H1 (cell line): ENCODE measurements at regions not wholly inside any gene's neighbourhood (a gene's known extent, or its start where the extent isn't known, plus 50 kb on each side); places are given as distances from the start of the nearest gene placed in this dataset.

Source experiments
- CTCF ChIA-PET: fragments of 300-600 bp; sonication (Branson Sonifier 250); formaldehyde crosslinking; loops from one replicate; lab custom pipeline; 2021; ENCODE audit not compliant: partially characterized antibody; lab: Charles Lee
- POLR2A ChIA-PET: fragments of 300-600 bp; sonication (Branson Sonifier 250); formaldehyde crosslinking; loops from one replicate; lab custom pipeline; 2021; ENCODE audit warnings: inconsistent platforms; ENCODE audit not compliant: partially characterized antibody; lab: Charles Lee
- DNase-seq, 2 experiments: peaks; one replicate each; pipeline versions ENCODE4 v3.0.0 to v3.0.0-alpha.2; 2010 to 2022; ENCODE audit warnings: low spot score in 2 of 2, low read depth in 1 of 2, mixed read lengths in 1 of 2
- FAIRE-seq: peaks from 2 replicates; lab custom pipeline; 2011; peaks lifted over from hg19 to GRCh38; lab: Jason Lieb, UNC
- H2AFZ ChIP-seq: 2 replicates; pipeline ENCODE4 v1.8.1; 2012; ENCODE audit warnings: low read length, inconsistent platforms
- H2AK5ac ChIP-seq: 2 replicates; pipeline ENCODE4 v1.6.1; 2013; ENCODE audit warnings: low read depth, low read length
- H2BK120ac ChIP-seq: replicated peaks from 2 replicates; pipeline ENCODE3; 2013; ENCODE audit warnings: low read depth, low read length, inconsistent platforms
- H2BK12ac ChIP-seq: 2 replicates; pipeline ENCODE4 v1.6.1; 2013; ENCODE audit warnings: low read depth, low read length
- H2BK15ac ChIP-seq: 2 replicates; pipeline ENCODE4 v1.6.1; 2013; ENCODE audit warnings: low read length
- H2BK20ac ChIP-seq: 2 replicates; pipeline ENCODE4 v1.6.1; 2013; ENCODE audit warnings: low read length
- H2BK5ac ChIP-seq: 2 replicates; pipeline ENCODE4 v1.6.1; 2013; ENCODE audit warnings: low read depth, low read length
- H3K14ac ChIP-seq: 2 replicates; pipeline ENCODE4 v1.6.1; 2013; ENCODE audit warnings: inconsistent platforms; ENCODE audit not compliant: insufficient read length
- H3K18ac ChIP-seq: 2 replicates; pipeline ENCODE4 v1.6.1; 2013; ENCODE audit warnings: low read length; ENCODE audit errors: extremely low read depth
- H3K23ac ChIP-seq: 2 replicates; pipeline ENCODE4 v1.6.1; 2013; ENCODE audit warnings: inconsistent platforms; ENCODE audit not compliant: insufficient read length
- H3K23me2 ChIP-seq: 2 replicates; pipeline ENCODE4 v1.6.1; 2013; ENCODE audit warnings: low read depth, low read length
- H3K27ac ChIP-seq: 2 replicates; pipeline ENCODE4 v1.6.1; 2011; ENCODE audit warnings: low read depth, low read length, inconsistent platforms
- H3K27me3 ChIP-seq, 4 experiments: replicated peaks in 1 of 4; 1 replicate in 1 of 4; 2 replicates in 3 of 4; pipeline versions ENCODE4 v1.6.1 to v1.8.1; 2011 to 2013; ENCODE audit warnings: low read length in 3 of 4, mild to moderate bottlenecking in 3 of 4, inconsistent platforms in 2 of 4, mixed read lengths in 2 of 4, moderate library complexity in 1 of 4; ENCODE audit not compliant: control insufficient read depth in 3 of 4, insufficient read depth in 3 of 4; ENCODE audit errors: extremely low read depth in 1 of 4
- H3K36me3 ChIP-seq, 4 experiments: 2 replicates each; pipeline versions ENCODE4 v1.6.1 to v1.8.1; 2011 to 2013; ENCODE audit warnings: mild to moderate bottlenecking in 4 of 4, low read length in 3 of 4, moderate library complexity in 2 of 4, control low read depth in 1 of 4, inconsistent platforms in 1 of 4; ENCODE audit not compliant: insufficient read depth in 4 of 4, control insufficient read depth in 2 of 4
- H3K4ac ChIP-seq: replicated peaks from 2 replicates; pipeline ENCODE3; 2013; ENCODE audit warnings: low read length, low read depth, mixed read lengths, inconsistent platforms; ENCODE audit not compliant: insufficient read length
- H3K4me1 ChIP-seq, 4 experiments: replicated peaks in 1 of 4; 1 replicate in 1 of 4; 2 replicates in 3 of 4; pipeline versions ENCODE4 v1.6.1 to v1.8.1; 2011 to 2013; ENCODE audit warnings: low read length in 3 of 4, inconsistent platforms in 2 of 4, mixed read lengths in 1 of 4; ENCODE audit not compliant: insufficient read depth in 4 of 4, control insufficient read depth in 3 of 4
- H3K4me2 ChIP-seq, 2 experiments: 2 replicates each; pipeline versions ENCODE4 v1.6.1 to v1.8.1; 2011 to 2013; ENCODE audit warnings: low read depth in 2 of 2, low read length in 2 of 2, control low read depth in 1 of 2, inconsistent platforms in 1 of 2, mild to moderate bottlenecking in 1 of 2; ENCODE audit not compliant: insufficient read depth in 1 of 2
- H3K4me3 ChIP-seq, 4 experiments: fragments of 200-600, 300-600 bp in 1 of 4; sonication (generic), shearing (Covaris generic), sonication (Bioruptor Twin) in 1 of 4; 2 replicates each; pipeline versions ENCODE4 v1.5.1 to v1.8.1; 2011 to 2016; ENCODE audit warnings: low read length in 4 of 4, low read depth in 3 of 4, control low read depth in 2 of 4, inconsistent platforms in 2 of 4, mild to moderate bottlenecking in 2 of 4, mixed read lengths in 1 of 4, moderate library complexity in 1 of 4; ENCODE audit not compliant: insufficient read depth in 2 of 4; ENCODE audit errors: extremely low read depth in 1 of 4
- H3K56ac ChIP-seq: replicated peaks from 2 replicates; pipeline ENCODE3; 2013; ENCODE audit warnings: low read depth, mild to moderate bottlenecking, mixed read lengths, low read length, inconsistent platforms; ENCODE audit not compliant: insufficient read length
- H3K79me1 ChIP-seq: 2 replicates; pipeline ENCODE4 v1.6.1; 2013; ENCODE audit warnings: low read depth, low read length, control low read depth
- H3K79me2 ChIP-seq, 2 experiments: 2 replicates each; pipeline versions ENCODE4 v1.6.1 to v1.8.1; 2012 to 2013; ENCODE audit warnings: low read length in 2 of 2, mild to moderate bottlenecking in 2 of 2, inconsistent platforms in 1 of 2; ENCODE audit not compliant: insufficient read depth in 2 of 2, control insufficient read depth in 1 of 2
- H3K9ac ChIP-seq, 4 experiments: replicated peaks in 1 of 4; 1 replicate in 1 of 4; 2 replicates in 3 of 4; pipeline versions ENCODE4 v1.6.1 to v1.8.1; 2011 to 2013; ENCODE audit warnings: low read depth in 3 of 4, low read length in 3 of 4, control low read depth in 2 of 4, mild to moderate bottlenecking in 2 of 4, moderate library complexity in 2 of 4, inconsistent platforms in 1 of 4; ENCODE audit errors: extremely low read depth in 1 of 4
- H3K9me3 ChIP-seq, 2 experiments: 2 replicates each; pipeline versions ENCODE4 v1.6.1 to v1.8.1; 2012 to 2013; ENCODE audit warnings: mild to moderate bottlenecking in 2 of 2, moderate library complexity in 2 of 2, control low read depth in 1 of 2, inconsistent platforms in 1 of 2, low read depth in 1 of 2, low read length in 1 of 2, mixed read lengths in 1 of 2; ENCODE audit not compliant: insufficient read depth in 2 of 2
- H4K20me1 ChIP-seq, 2 experiments: replicated peaks in 1 of 2; 2 replicates each; pipeline versions ENCODE3 to v1.8.1; 2011 to 2013; ENCODE audit warnings: inconsistent platforms in 2 of 2, low read length in 2 of 2, mild to moderate bottlenecking in 1 of 2; ENCODE audit not compliant: insufficient read depth in 2 of 2, control insufficient read depth in 1 of 2
- H4K5ac ChIP-seq: 2 replicates; pipeline ENCODE4 v1.6.1; 2013; ENCODE audit warnings: low read length, low read depth, mixed read lengths, inconsistent platforms; ENCODE audit not compliant: insufficient read length
- H4K8ac ChIP-seq: 2 replicates; pipeline ENCODE4 v1.8.0; 2013; ENCODE audit warnings: mild to moderate bottlenecking, moderate library complexity, low read length, inconsistent platforms; ENCODE audit not compliant: insufficient read depth; ENCODE audit errors: extremely low read depth
- H4K91ac ChIP-seq: replicated peaks from 2 replicates; pipeline ENCODE3; 2013; ENCODE audit warnings: low read length, mixed read lengths, inconsistent platforms; ENCODE audit not compliant: insufficient read length
- ASH2L ChIP-seq: fragments of 200-600, 300-600 bp; sonication (generic); IDR thresholded peaks from one replicate; pipeline ENCODE4 v1.7.1; 2017; ENCODE audit warnings: low read length
- BRCA1 ChIP-seq: IDR thresholded peaks from 2 replicates; pipeline ENCODE4 v1.6.1; 2012; ENCODE audit warnings: low read depth, low read length, improper control_type of control experiment
- CEBPB ChIP-seq: IDR thresholded peaks from 2 replicates; pipeline ENCODE4 v1.6.1; 2012; ENCODE audit warnings: low read depth, low read length
- CHD1 ChIP-seq: IDR thresholded peaks from 2 replicates; pipeline ENCODE4 v1.6.1; 2012; ENCODE audit warnings: low read depth, low read length, improper control_type of control experiment
- CTBP2 ChIP-seq: IDR thresholded peaks from 2 replicates; pipeline ENCODE4 v1.7.0; 2011; ENCODE audit warnings: borderline replicate concordance, mild to moderate bottlenecking, moderate library complexity, mixed read lengths, low read length; ENCODE audit not compliant: insufficient read depth, insufficient read length
- EGR1 ChIP-seq: IDR thresholded peaks from 2 replicates; pipeline ENCODE4 v1.6.1; 2011; ENCODE audit warnings: low read depth, low read length, borderline replicate concordance
- EZH2 ChIP-seq: fragments of 200-600 bp; sonication (generic); IDR thresholded peaks from 2 replicates; pipeline ENCODE4 v1.7.1; 2012; ENCODE audit warnings: low read depth, mild to moderate bottlenecking, moderate library complexity, low read length, inconsistent platforms; ENCODE audit not compliant: severe bottlenecking
- GTF2F1 ChIP-seq: IDR thresholded peaks from 2 replicates; pipeline ENCODE4 v1.6.1; 2012; ENCODE audit warnings: low read depth, low read length, improper control_type of control experiment, borderline replicate concordance
- HDAC6 ChIP-seq: IDR thresholded peaks from one replicate; pipeline ENCODE4 v1.7.1; 2012; ENCODE audit warnings: low read depth, mild to moderate bottlenecking, inconsistent platforms, low read length, moderate library complexity
- JUN ChIP-seq: IDR thresholded peaks from 2 replicates; pipeline ENCODE4 v1.6.1; 2011; ENCODE audit warnings: low read depth, mild to moderate bottlenecking, improper control_type of control experiment, low read length
- NRF1 ChIP-seq: IDR thresholded peaks from 2 replicates; pipeline ENCODE4 v1.6.1; 2011; ENCODE audit warnings: mild to moderate bottlenecking, low read depth, low read length, improper control_type of control experiment
- POLR2A ChIP-seq, 2 experiments: IDR thresholded peaks; 1 replicate in 1 of 2; 2 replicates in 1 of 2; pipeline ENCODE4 v1.6.1; 2011; ENCODE audit warnings: low read depth in 2 of 2, low read length in 2 of 2, mild to moderate bottlenecking in 2 of 2; ENCODE audit errors: control extremely low read depth in 1 of 2
- POLR2AphosphoS5 ChIP-seq: IDR thresholded peaks from 2 replicates; pipeline ENCODE4 v1.6.1; 2011; ENCODE audit warnings: low read depth, low read length
- POU5F1 ChIP-seq: IDR thresholded peaks from 2 replicates; pipeline ENCODE4 v1.6.1; 2011; ENCODE audit warnings: low read depth, mild to moderate bottlenecking, low read length, moderate library complexity
- SIX5 ChIP-seq: IDR thresholded peaks from 2 replicates; pipeline ENCODE4 v1.6.1; 2011; ENCODE audit warnings: mild to moderate bottlenecking, low read depth, low read length
- SP1 ChIP-seq: IDR thresholded peaks from 2 replicates; pipeline ENCODE4 v1.6.1; 2011; ENCODE audit warnings: low read depth, low read length
- SUZ12 ChIP-seq: fragments of 200-600 bp; sonication (generic); IDR thresholded peaks from 2 replicates; pipeline ENCODE4 v1.6.1; 2012; ENCODE audit warnings: mild to moderate bottlenecking, inconsistent platforms, low read length, moderate library complexity, mixed read lengths
- YY1 ChIP-seq: IDR thresholded peaks from 2 replicates; pipeline ENCODE4 v1.6.1; 2011; ENCODE audit warnings: low read depth, mild to moderate bottlenecking, low read length
- ZNF274 ChIP-seq: IDR thresholded peaks from 2 replicates; pipeline ENCODE4 v1.7.0; 2012; ENCODE audit warnings: low read length, borderline replicate concordance; ENCODE audit errors: extremely low read depth

- no peak for FAIRE-seq
Measured at GRCh38 chr4:43126595-43126994, 234.1 kb downstream of the GRXCR1 start.

More at GRCh38 chr4:43126595-43126994, 234.1 kb downstream of the GRXCR1 start:
- H3K4me1 ChIP-seq = peaks cover 0 to 4% (median 0%) of the 10 kb centered on the region in 4 experiments; a peak in 2 of 7 replicates
- H3K56ac ChIP-seq = no peak overlapping the region
- no peak overlapping the region for H4K5ac ChIP-seq
- H3K27ac ChIP-seq = no peak overlapping the region
- no peak overlapping the region for H3K18ac ChIP-seq
- no peaks in the 10 kb centered on the region for H3K79me2 ChIP-seq
- no peaks in the 10 kb centered on the region; the same call in 1 of the 2 replicates for H3K23me2 ChIP-seq
- H3K23ac ChIP-seq = no peak overlapping the region
- no peak overlapping the region for H2AK5ac ChIP-seq
- no peaks in the 10 kb centered on the region for H3K36me3 ChIP-seq
- no peak overlapping the region for H3K4me3 ChIP-seq
- no peaks in the 10 kb centered on the region for H3K27me3 ChIP-seq
- H2BK120ac ChIP-seq = no peak overlapping the region
- no peak overlapping the region for H2BK20ac ChIP-seq
- H2BK15ac ChIP-seq = no peak overlapping the region
- POLR2A ChIA-PET = no interaction called here
- no peaks in the 10 kb centered on the region for H3K9me3 ChIP-seq
- no peak overlapping the region for H4K8ac ChIP-seq
- no peak overlapping the region for H4K91ac ChIP-seq
- no peaks in the 10 kb centered on the region for H3K79me1 ChIP-seq
- H3K9ac ChIP-seq = no peak overlapping the region
- no peak overlapping the region for H3K4ac ChIP-seq
- H4K20me1 ChIP-seq = no peaks in the 10 kb centered on the region
- CTCF ChIA-PET = interaction anchor here (1.0 kb wide), 1 partner anchor 267 kb away, joined by 3 read pairs; no protein-coding TSS in a partner anchor
- no peak overlapping the region for H2AFZ ChIP-seq
- H3K14ac ChIP-seq = no peak overlapping the region
- no peak overlapping the region for H3K4me2 ChIP-seq
- no peak for DNase-seq
- H2BK5ac ChIP-seq = no peak overlapping the region
- H2BK12ac ChIP-seq = no peak overlapping the region
- TF ChIP-seq CEBPB (no peak), YY1 (no peak), SIX5 (no peak), POU5F1 (no peak), HDAC6 (no peak), BRCA1 (no peak), ASH2L (no peak), CHD1 (no peak), SP1 (no peak), EZH2 (no peak), GTF2F1 (no peak), POLR2A (IDR thresholded peaks at IDR 0.05; ENCODE audit: control extremely low read depth in 1 of 2, low read depth in 2 of 2, low read length in 2 of 2) (no peak), SUZ12 (no peak), CTBP2 (no peak), JUN (no peak), EGR1 (no peak), ZNF274 (no peak), NRF1 (no peak), POLR2AphosphoS5 (no peak)
